GM23338 (cell line): ENCODE measurements at regions not wholly inside any gene's neighbourhood (a gene's known extent, or its start where the extent isn't known, plus 50 kb on each side); places are given as distances from the start of the nearest gene placed in this dataset.

Experiments used
- POLR2AphosphoS5 ChIP-seq: IDR thresholded peaks from 2 replicates; pipeline ENCODE4 v1.6.1; 2016; ENCODE audit warnings: antibody characterized with exemption, low read depth
- ZNF331 ChIP-seq: fragments of 250-450 bp; sonication (Bioruptor Pico); IDR thresholded peaks from 2 replicates; pipeline ENCODE4 v1.5.0; 2020; ENCODE audit warnings: low read depth, mild to moderate bottlenecking, moderate library complexity
- TF ChIP-seq, protein P1 (sequence below), 2 experiments: fragments of 200-600 bp in 1 of 2; sonication (generic) in 1 of 2; conservative IDR thresholded peaks; 2 replicates each; pipeline versions ENCODE4 v1.5.1 to v1.6.1; 2016 to 2017; ENCODE audit warnings: antibody characterized with exemption in 2 of 2, low read depth in 2 of 2, mild to moderate bottlenecking in 2 of 2, moderate library complexity in 1 of 2
- TF ChIP-seq, protein P2 (sequence below): IDR thresholded peaks from 2 replicates; pipeline ENCODE4 v1.6.1; 2016; ENCODE audit warnings: antibody characterized with exemption
- TF ChIP-seq, protein P3 (sequence below): IDR thresholded peaks from one replicate; pipeline ENCODE4 v1.6.1; 2018; ENCODE audit warnings: antibody characterized with exemption; ENCODE audit not compliant: unreplicated experiment

DNA sequence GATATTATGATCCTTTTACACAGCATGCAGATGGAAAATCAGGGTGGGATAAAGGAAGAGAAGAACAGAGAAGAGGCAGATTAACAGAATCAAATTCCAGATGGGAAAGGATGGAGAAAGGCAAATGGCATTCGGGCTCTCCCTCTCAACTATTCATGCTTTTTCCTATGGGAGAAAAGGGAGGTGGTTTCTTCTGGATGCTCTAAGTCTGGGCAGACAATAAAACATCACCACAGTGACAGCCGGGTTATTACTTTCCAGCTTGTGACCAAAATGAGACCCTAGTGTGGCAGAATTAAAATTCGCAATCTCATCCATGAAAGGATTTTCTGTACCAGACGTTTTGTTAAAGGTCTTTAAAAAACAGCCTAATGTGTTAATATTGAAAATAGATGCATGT is 440.7 kb downstream of the RND3 start:
- TF ChIP-seq, protein P1, sequence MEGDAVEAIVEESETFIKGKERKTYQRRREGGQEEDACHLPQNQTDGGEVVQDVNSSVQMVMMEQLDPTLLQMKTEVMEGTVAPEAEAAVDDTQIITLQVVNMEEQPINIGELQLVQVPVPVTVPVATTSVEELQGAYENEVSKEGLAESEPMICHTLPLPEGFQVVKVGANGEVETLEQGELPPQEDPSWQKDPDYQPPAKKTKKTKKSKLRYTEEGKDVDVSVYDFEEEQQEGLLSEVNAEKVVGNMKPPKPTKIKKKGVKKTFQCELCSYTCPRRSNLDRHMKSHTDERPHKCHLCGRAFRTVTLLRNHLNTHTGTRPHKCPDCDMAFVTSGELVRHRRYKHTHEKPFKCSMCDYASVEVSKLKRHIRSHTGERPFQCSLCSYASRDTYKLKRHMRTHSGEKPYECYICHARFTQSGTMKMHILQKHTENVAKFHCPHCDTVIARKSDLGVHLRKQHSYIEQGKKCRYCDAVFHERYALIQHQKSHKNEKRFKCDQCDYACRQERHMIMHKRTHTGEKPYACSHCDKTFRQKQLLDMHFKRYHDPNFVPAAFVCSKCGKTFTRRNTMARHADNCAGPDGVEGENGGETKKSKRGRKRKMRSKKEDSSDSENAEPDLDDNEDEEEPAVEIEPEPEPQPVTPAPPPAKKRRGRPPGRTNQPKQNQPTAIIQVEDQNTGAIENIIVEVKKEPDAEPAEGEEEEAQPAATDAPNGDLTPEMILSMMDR (conservative IDR thresholded peaks at IDR 0.05; ENCODE audit: low read depth in 2 of 2), result no peak
- TF ChIP-seq, protein P2, sequence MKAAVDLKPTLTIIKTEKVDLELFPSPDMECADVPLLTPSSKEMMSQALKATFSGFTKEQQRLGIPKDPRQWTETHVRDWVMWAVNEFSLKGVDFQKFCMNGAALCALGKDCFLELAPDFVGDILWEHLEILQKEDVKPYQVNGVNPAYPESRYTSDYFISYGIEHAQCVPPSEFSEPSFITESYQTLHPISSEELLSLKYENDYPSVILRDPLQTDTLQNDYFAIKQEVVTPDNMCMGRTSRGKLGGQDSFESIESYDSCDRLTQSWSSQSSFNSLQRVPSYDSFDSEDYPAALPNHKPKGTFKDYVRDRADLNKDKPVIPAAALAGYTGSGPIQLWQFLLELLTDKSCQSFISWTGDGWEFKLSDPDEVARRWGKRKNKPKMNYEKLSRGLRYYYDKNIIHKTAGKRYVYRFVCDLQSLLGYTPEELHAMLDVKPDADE, result no peak
- TF ChIP-seq POLR2AphosphoS5 (no peak), ZNF331 (CRISPR knock-in tag) (no peak)
- TF ChIP-seq, protein P3, sequence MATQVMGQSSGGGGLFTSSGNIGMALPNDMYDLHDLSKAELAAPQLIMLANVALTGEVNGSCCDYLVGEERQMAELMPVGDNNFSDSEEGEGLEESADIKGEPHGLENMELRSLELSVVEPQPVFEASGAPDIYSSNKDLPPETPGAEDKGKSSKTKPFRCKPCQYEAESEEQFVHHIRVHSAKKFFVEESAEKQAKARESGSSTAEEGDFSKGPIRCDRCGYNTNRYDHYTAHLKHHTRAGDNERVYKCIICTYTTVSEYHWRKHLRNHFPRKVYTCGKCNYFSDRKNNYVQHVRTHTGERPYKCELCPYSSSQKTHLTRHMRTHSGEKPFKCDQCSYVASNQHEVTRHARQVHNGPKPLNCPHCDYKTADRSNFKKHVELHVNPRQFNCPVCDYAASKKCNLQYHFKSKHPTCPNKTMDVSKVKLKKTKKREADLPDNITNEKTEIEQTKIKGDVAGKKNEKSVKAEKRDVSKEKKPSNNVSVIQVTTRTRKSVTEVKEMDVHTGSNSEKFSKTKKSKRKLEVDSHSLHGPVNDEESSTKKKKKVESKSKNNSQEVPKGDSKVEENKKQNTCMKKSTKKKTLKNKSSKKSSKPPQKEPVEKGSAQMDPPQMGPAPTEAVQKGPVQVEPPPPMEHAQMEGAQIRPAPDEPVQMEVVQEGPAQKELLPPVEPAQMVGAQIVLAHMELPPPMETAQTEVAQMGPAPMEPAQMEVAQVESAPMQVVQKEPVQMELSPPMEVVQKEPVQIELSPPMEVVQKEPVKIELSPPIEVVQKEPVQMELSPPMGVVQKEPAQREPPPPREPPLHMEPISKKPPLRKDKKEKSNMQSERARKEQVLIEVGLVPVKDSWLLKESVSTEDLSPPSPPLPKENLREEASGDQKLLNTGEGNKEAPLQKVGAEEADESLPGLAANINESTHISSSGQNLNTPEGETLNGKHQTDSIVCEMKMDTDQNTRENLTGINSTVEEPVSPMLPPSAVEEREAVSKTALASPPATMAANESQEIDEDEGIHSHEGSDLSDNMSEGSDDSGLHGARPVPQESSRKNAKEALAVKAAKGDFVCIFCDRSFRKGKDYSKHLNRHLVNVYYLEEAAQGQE, result no peak
